GM12892 (cell line): ENCODE measurements at regions not wholly inside any gene's neighbourhood (a gene's known extent, or its start where the extent isn't known, plus 50 kb on each side); places are given as distances from the start of the nearest gene placed in this dataset.

Experiments
- DNase-seq: peaks from one replicate; pipeline ENCODE4 v3.0.0; 2011; ENCODE audit not compliant: insufficient read length
- FAIRE-seq: peaks from 2 replicates; lab custom pipeline; 2011; peaks lifted over from hg19 to GRCh38; lab: Jason Lieb, UNC
- POLR2A ChIP-seq: IDR thresholded peaks from 2 replicates; pipeline ENCODE4 v1.6.1; 2011; ENCODE audit warnings: low read depth, low read length, control low read depth
- POLR2AphosphoS5 ChIP-seq: IDR thresholded peaks from 2 replicates; pipeline ENCODE4 v1.6.1; 2011; ENCODE audit warnings: low read depth, low read length, control low read depth
- TAF1 ChIP-seq: IDR thresholded peaks from 2 replicates; pipeline ENCODE4 v1.6.1; 2011; ENCODE audit warnings: low read depth, mild to moderate bottlenecking, control low read depth, low read length, borderline replicate concordance

- no peak for FAIRE-seq
- no peak for DNase-seq
- no peak for TF ChIP-seq POLR2AphosphoS5
- TF ChIP-seq POLR2A: no peak
- TF ChIP-seq TAF1: no peak
Measured at GRCh38 chr12:76611533-76611932, 52.0 kb upstream of the OSBPL8 start.

- FAIRE-seq (no peak), DNase-seq (no peak)
- TF ChIP-seq TAF1: no peak
- no peak for TF ChIP-seq POLR2A
- TF ChIP-seq POLR2AphosphoS5: no peak
Measured at GRCh38 chr12:76614364-76614763, 54.8 kb upstream of the OSBPL8 start.

GRCh38 chr12:76618031-76618430 lies 58.5 kb upstream of the OSBPL8 start:
- FAIRE-seq: no peak
- DNase-seq: no peak
- TF ChIP-seq POLR2AphosphoS5: no peak
- no peak for TF ChIP-seq TAF1
- TF ChIP-seq POLR2A: no peak

GRCh38 chr12:76621582-76622024 lies 62.0 kb upstream of the OSBPL8 start:
- peak; percentile 13 for DNase-seq

GRCh38 chr12:76622351-76622750 lies 62.8 kb upstream of the OSBPL8 start:
- FAIRE-seq (no peak), DNase-seq (no peak)
- TF ChIP-seq TAF1 (no peak), POLR2AphosphoS5 (no peak), POLR2A (no peak)

More at GRCh38 chr12:76621582-76622024, 62.0 kb upstream of the OSBPL8 start:
- peak; percentile 82 for FAIRE-seq
- TF ChIP-seq POLR2AphosphoS5 (no peak), TAF1 (no peak), POLR2A (no peak)

GRCh38 chr12:76622915-76623314 lies 63.3 kb upstream of the OSBPL8 start:
- DNase-seq: no peak
- no peak for FAIRE-seq
- TF ChIP-seq TAF1 (no peak), POLR2A (no peak), POLR2AphosphoS5 (no peak)

GRCh38 chr12:76623931-76624330 lies 64.4 kb upstream of the OSBPL8 start:
- no peak for TF ChIP-seq TAF1
- TF ChIP-seq POLR2AphosphoS5: no peak
- no peak for TF ChIP-seq POLR2A
- FAIRE-seq: no peak
- DNase-seq: no peak

- no peak for TF ChIP-seq POLR2AphosphoS5
- TF ChIP-seq POLR2A: no peak
- TF ChIP-seq TAF1: no peak
- FAIRE-seq: no peak
- DNase-seq: no peak
Measured at GRCh38 chr12:76627346-76628135, 68.0 kb upstream of the OSBPL8 start.

GRCh38 chr12:76628745-76629144 lies 69.2 kb upstream of the OSBPL8 start:
- FAIRE-seq: no peak
- DNase-seq: no peak
- TF ChIP-seq POLR2A: no peak
- no peak for TF ChIP-seq TAF1

- TF ChIP-seq POLR2AphosphoS5 (no peak), POLR2A (no peak), TAF1 (no peak)
- DNase-seq: no peak
- FAIRE-seq: no peak
Measured at GRCh38 chr12:76631741-76632140, 72.2 kb upstream of the OSBPL8 start.

GRCh38 chr12:76633415-76633814 lies 73.8 kb upstream of the OSBPL8 start:
- FAIRE-seq: no peak
- DNase-seq: no peak
- TF ChIP-seq TAF1 (no peak), POLR2A (no peak), POLR2AphosphoS5 (no peak)

- FAIRE-seq: no peak
- TF ChIP-seq POLR2A: no peak
- no peak for TF ChIP-seq POLR2AphosphoS5
- TF ChIP-seq TAF1: no peak
- no peak for DNase-seq
Measured at GRCh38 chr12:76634133-76634532, 74.6 kb upstream of the OSBPL8 start.

- no peak for DNase-seq
- no peak for FAIRE-seq
- TF ChIP-seq TAF1: no peak
- no peak for TF ChIP-seq POLR2A
- no peak for TF ChIP-seq POLR2AphosphoS5
Measured at GRCh38 chr12:76636121-76636692, 76.6 kb upstream of the OSBPL8 start.
